HCT116 (cell line): ENCODE measurements at regions not wholly inside any gene's neighbourhood (a gene's known extent, or its start where the extent isn't known, plus 50 kb on each side); places are given as distances from the start of the nearest gene placed in this dataset.

Experiments
- ATAC-seq: fragments of 200-7000 bp; cut with Tn5 transposase; 2 replicates; pipeline ENCODE4 v1.9.1; 2020; ENCODE audit warnings: mild to moderate bottlenecking, moderate library complexity
- BruUV-seq: library from RNA; stranded (reverse); fragments of 400-500 nt; replicated peaks from 2 replicates; lab custom pipeline; 2021; lab: Mats Ljungman, UMichigan
- CTCF ChIA-PET: fragments of 300-600 bp; sonication (Branson Sonifier 250); formaldehyde crosslinking; loops from one replicate; lab custom pipeline; 2021; ENCODE audit warnings: antibody characterized with exemption; lab: Charles Lee
- POLR2A ChIA-PET: fragments of 300-600, 350-600 bp; sonication (Branson Sonifier 250); formaldehyde crosslinking; loops from one replicate; lab custom pipeline; 2021; ENCODE audit warnings: antibody characterized with exemption; lab: Charles Lee
- RAD21 ChIA-PET, 2 experiments: fragments of 300-600 bp; sonication (Branson Sonifier 250); formaldehyde crosslinking; loops; one replicate each; lab custom pipeline; 2023; ENCODE audit warnings: low total read pairs in 2 of 2; ENCODE audit not compliant: uncharacterized antibody in 2 of 2, unreplicated experiment in 2 of 2, low non-redundant PET in 1 of 2; lab: Charles Lee
- DNase-seq: peaks from one replicate; pipeline ENCODE4 v3.0.0-alpha.2; 2010; ENCODE audit warnings: low read depth, low spot score
- H2AFZ ChIP-seq: fragments of 200-600 bp; shearing (Covaris generic), sonication (generic); 2 replicates; pipeline ENCODE4 v1.6.1; 2017; ENCODE audit warnings: low read depth, mixed run types, mixed read lengths, antibody characterized with exemption, low read length; ENCODE audit not compliant: poor library complexity, severe bottlenecking
- H3K27ac ChIP-seq: 2 replicates; pipeline ENCODE4 v1.5.1; 2012; ENCODE audit warnings: low read depth, low read length
- H3K27me3 ChIP-seq: fragments of 200-600 bp; sonication (generic); 2 replicates; pipeline ENCODE4 v1.6.1; 2016; ENCODE audit warnings: mixed run types, low read length, mixed read lengths; ENCODE audit not compliant: insufficient read depth
- H3K36me3 ChIP-seq, 2 experiments: fragments of 200-500 bp in 1 of 2; fragments of 200-600 bp in 1 of 2; sonication (Bioruptor generic) in 1 of 2; sonication (generic) in 1 of 2; 2 replicates each; pipeline versions ENCODE4 v1.5.1 to v1.6.1; 2014 to 2016; ENCODE audit warnings: low read length in 2 of 2, inconsistent platforms in 1 of 2, mixed read lengths in 1 of 2, mixed run types in 1 of 2; ENCODE audit not compliant: insufficient read depth in 2 of 2, control insufficient read depth in 1 of 2
- H3K4me1 ChIP-seq, 2 experiments: fragments of 200-600 bp in 1 of 2; sonication (generic) in 1 of 2; 2 replicates each; pipeline versions ENCODE4 v1.5.1 to v1.6.1; 2012 to 2017; ENCODE audit warnings: low read length in 2 of 2, inconsistent platforms in 1 of 2, mild to moderate bottlenecking in 1 of 2, mixed read lengths in 1 of 2, mixed run types in 1 of 2, moderate library complexity in 1 of 2; ENCODE audit not compliant: insufficient read depth in 2 of 2, control insufficient read depth in 1 of 2
- H3K4me2 ChIP-seq: fragments of 200-600 bp; sonication (generic); 2 replicates; pipeline ENCODE4 v1.6.1; 2017; ENCODE audit warnings: mixed run types, low read length, mixed read lengths
- H3K4me3 ChIP-seq, 2 experiments: fragments of 200-600 bp in 1 of 2; sonication (generic) in 1 of 2; replicated peaks in 1 of 2; 2 replicates each; pipeline ENCODE4 v1.5.1; 2011 to 2016; ENCODE audit warnings: low read length in 2 of 2, control low read depth in 1 of 2, low read depth in 1 of 2, mild to moderate bottlenecking in 1 of 2, mixed read lengths in 1 of 2, mixed run types in 1 of 2
- H3K79me2 ChIP-seq: fragments of 200-600 bp; sonication (generic); 2 replicates; pipeline ENCODE4 v1.6.1; 2017; ENCODE audit warnings: mild to moderate bottlenecking, mixed run types, low read length, moderate library complexity, mixed read lengths; ENCODE audit not compliant: insufficient read depth
- H3K9ac ChIP-seq: fragments of 200-600 bp; sonication (generic); 2 replicates; pipeline ENCODE4 v1.6.1; 2016; ENCODE audit warnings: low read length, mixed read lengths
- H3K9me2 ChIP-seq: fragments of 200-600 bp; sonication (generic), shearing (Covaris generic); 2 replicates; pipeline ENCODE4 v1.6.1; 2017; ENCODE audit warnings: mixed run types, mild to moderate bottlenecking, moderate library complexity; ENCODE audit not compliant: insufficient read depth
- H3K9me3 ChIP-seq, 2 experiments: fragments of 200-500 bp in 1 of 2; fragments of 200-600 bp in 1 of 2; sonication (Bioruptor generic) in 1 of 2; sonication (generic) in 1 of 2; 2 replicates each; pipeline ENCODE4 v1.6.1; 2014 to 2017; ENCODE audit warnings: low read length in 2 of 2, mixed read lengths in 2 of 2, inconsistent platforms in 1 of 2, low read depth in 1 of 2, mild to moderate bottlenecking in 1 of 2, mixed run types in 1 of 2, moderate library complexity in 1 of 2; ENCODE audit not compliant: control insufficient read depth in 1 of 2, insufficient read depth in 1 of 2
- H4K20me1 ChIP-seq: fragments of 200-600 bp; sonication (generic), shearing (Covaris generic); 2 replicates; pipeline ENCODE4 v1.6.1; 2017; ENCODE audit warnings: mixed run types, mild to moderate bottlenecking, moderate library complexity; ENCODE audit not compliant: insufficient read depth
- ATF3 ChIP-seq: IDR thresholded peaks from 2 replicates; pipeline ENCODE4 v1.6.1; 2012
- CEBPB ChIP-seq: IDR thresholded peaks from 2 replicates; pipeline ENCODE4 v1.6.1; 2012; ENCODE audit warnings: low read depth
- CTCF ChIP-seq, 3 experiments: fragments of 200-600 bp in 1 of 3; sonication (generic) in 1 of 3; IDR thresholded peaks in 2 of 3; conservative IDR thresholded peaks in 1 of 3; 2 replicates each; pipeline ENCODE4 v1.5.1; 2012 to 2017; ENCODE audit warnings: low read depth in 2 of 3, low read length in 2 of 3, antibody characterized with exemption in 1 of 3, borderline replicate concordance in 1 of 3, control low read depth in 1 of 3, mild to moderate bottlenecking in 1 of 3, mixed read lengths in 1 of 3, mixed run types in 1 of 3, moderate library complexity in 1 of 3; ENCODE audit not compliant: insufficient read depth in 1 of 3
- EZH2 ChIP-seq: fragments of 200-600 bp; sonication (generic); IDR thresholded peaks from 2 replicates; pipeline ENCODE4 v1.6.1; 2017; ENCODE audit warnings: antibody characterized with exemption, mixed run types
- MAX ChIP-seq: IDR thresholded peaks from 2 replicates; pipeline ENCODE4 v1.6.1; 2012
- POLR2AphosphoS5 ChIP-seq: IDR thresholded peaks from 2 replicates; pipeline ENCODE4 v1.6.1; 2011; ENCODE audit warnings: mild to moderate bottlenecking, low read depth, low read length, moderate library complexity
- SIN3A ChIP-seq: IDR thresholded peaks from 2 replicates; pipeline ENCODE4 v1.6.1; 2012; ENCODE audit warnings: low read depth
- SRF ChIP-seq: IDR thresholded peaks from 2 replicates; pipeline ENCODE4 v1.6.1; 2012; ENCODE audit warnings: low read depth
- YY1 ChIP-seq: IDR thresholded peaks from 2 replicates; pipeline ENCODE4 v1.6.1; 2011; ENCODE audit warnings: low read length, low read depth, moderate library complexity, mild to moderate bottlenecking; ENCODE audit not compliant: insufficient replicate concordance; ENCODE audit errors: extremely low read depth
- ZFX ChIP-seq: fragments of 450-650 bp; IDR thresholded peaks from 2 replicates; pipeline ENCODE4 v1.6.1; 2017
- intact Hi-C: fragments of 100-400 bp; cut with micrococcal nuclease; formaldehyde crosslinking; loops from 2 replicates; pipeline ENCODE4 v1.10.0; 2022

- CTCF ChIA-PET: no interaction called here
- Histone ChIP-seq H3K9me3 (peaks cover 9 to 36% of the 10 kb centered on the region in 2 experiments; a peak in 2 of 4 replicates), H3K9me2 (no peaks in the 10 kb centered on the region), H3K27me3 (no peaks in the 10 kb centered on the region), H3K4me2 (no peak overlapping the region), H3K36me3 (no peaks in the 10 kb centered on the region), H3K4me3 (no peak overlapping the region), H3K79me2 (no peaks in the 10 kb centered on the region), H3K9ac (no peak overlapping the region), H2AFZ (no peak overlapping the region), H3K4me1 (no peaks in the 10 kb centered on the region), H3K27ac (no peak overlapping the region), H4K20me1 (no peaks in the 10 kb centered on the region)
- DNase-seq (no peak), ATAC-seq (no peak)
- BruUV-seq: no TSS peak
- intact Hi-C loops: no loop called here
- TF ChIP-seq CTCF (IDR thresholded peaks at IDR 0.05 in 2 of 3, conservative IDR thresholded peaks at IDR 0.05 in 1 of 3; ENCODE audit: borderline replicate concordance in 1 of 3, insufficient read depth in 1 of 3, low read depth in 2 of 3, low read length in 2 of 3): no peak
- TF ChIP-seq CEBPB: no peak
- no peak for TF ChIP-seq MAX
- no peak for TF ChIP-seq POLR2AphosphoS5
- TF ChIP-seq SIN3A: no peak
- POLR2A ChIA-PET: no interaction called here
- RAD21 ChIA-PET: no interaction called here
These were observed 116.4 kb upstream of the ROBO2 start for GRCh38 chr3:76923485-76923884.

GRCh38 chr3:76930712-76931111 is 109.2 kb upstream of the ROBO2 start:
- no peak overlapping the region for H3K27ac ChIP-seq
- H3K27me3 ChIP-seq: no peaks in the 10 kb centered on the region
- H4K20me1 ChIP-seq: no peaks in the 10 kb centered on the region
- no peak overlapping the region for H3K9ac ChIP-seq
- H3K9me3 ChIP-seq: peaks cover 12 to 17% of the 10 kb centered on the region in 2 experiments; a peak in 2 of 4 replicates
- no peaks in the 10 kb centered on the region for H3K79me2 ChIP-seq
- RAD21 ChIA-PET: no interaction called here
- POLR2A ChIA-PET: no interaction called here
- CTCF ChIA-PET: no interaction called here
- H3K36me3 ChIP-seq: no peaks in the 10 kb centered on the region
- no peaks in the 10 kb centered on the region for H3K4me1 ChIP-seq
- no peak for ATAC-seq
- no peaks in the 10 kb centered on the region for H3K9me2 ChIP-seq
- no TSS peak for BruUV-seq
- no peak for DNase-seq
- H3K4me2 ChIP-seq: no peak overlapping the region
- no peak overlapping the region for H3K4me3 ChIP-seq
- H2AFZ ChIP-seq: no peak overlapping the region
- TF ChIP-seq ZFX: no peak
- no peak for TF ChIP-seq ATF3
- TF ChIP-seq SRF: no peak
- TF ChIP-seq EZH2: no peak
- no peak for TF ChIP-seq CEBPB
- no peak for TF ChIP-seq YY1
- TF ChIP-seq, all 23 proteins: peak for 0
- intact Hi-C loops: no loop called here
